HG02840 (cell line): ENCODE measurements at regions not wholly inside any gene's neighbourhood (a gene's known extent, or its start where the extent isn't known, plus 50 kb on each side); places are given as distances from the start of the nearest gene placed in this dataset.

Experiments used
- ATAC-seq: cut with Tn5 transposase; IDR thresholded peaks from one replicate; pipeline ENCODE4 v1.9.1; 2021; ENCODE audit warnings: mild to moderate bottlenecking, moderate library complexity, moderate number of reproducible peaks; ENCODE audit not compliant: unreplicated experiment, low FRiP score

GRCh38 chr14:56494167-56494566 lies 85.4 kb upstream of the TMEM260 start:
- no peak for ATAC-seq

DNA sequence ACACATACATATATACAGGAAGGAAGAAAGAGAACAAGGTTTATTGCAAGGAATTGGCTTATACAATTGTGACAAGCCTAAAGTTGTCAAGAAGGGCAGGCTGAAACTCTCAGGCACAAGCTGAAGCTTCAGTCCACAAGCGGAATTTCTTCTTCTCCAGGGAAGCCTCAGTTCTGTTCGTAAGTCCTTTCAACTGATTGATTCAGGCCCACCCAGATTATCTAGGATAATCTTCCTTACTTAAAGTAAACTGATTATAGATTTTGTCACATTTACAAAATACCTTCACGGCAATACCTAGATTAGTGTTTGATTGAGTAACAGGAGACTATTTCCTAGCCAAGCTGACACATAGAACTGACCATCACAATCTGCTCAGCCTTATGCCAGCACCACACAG lies 81.5 kb upstream of the TMEM260 start:
- no peak for ATAC-seq

DNA sequence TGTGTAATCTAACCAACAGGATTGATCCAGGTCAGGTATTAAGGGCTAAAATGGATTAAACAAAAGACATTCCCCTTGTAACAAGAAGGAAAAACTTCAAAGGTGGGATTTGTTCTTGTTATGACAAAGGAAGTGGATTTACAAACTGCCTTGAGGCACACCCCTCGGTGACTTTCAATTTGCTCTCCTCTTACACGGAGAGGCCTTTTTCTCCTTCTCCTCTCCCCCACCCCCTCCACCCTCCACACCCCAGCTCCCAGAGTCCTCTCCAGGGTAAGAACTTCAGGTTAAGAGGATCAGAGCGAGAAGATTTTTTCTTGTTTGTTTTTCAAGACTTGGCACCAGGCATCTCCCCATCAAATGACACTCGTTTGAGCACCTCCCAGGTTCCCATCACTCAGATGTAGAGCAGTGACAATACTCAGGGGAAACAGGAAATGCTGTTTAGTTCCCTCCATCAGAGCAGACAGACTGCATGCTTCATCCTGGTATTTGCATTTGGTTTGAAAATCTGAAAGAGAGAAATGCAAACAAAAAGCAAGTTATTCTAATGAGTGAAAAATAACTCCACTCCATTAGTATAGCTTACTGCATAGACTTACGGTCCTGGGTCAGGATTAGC lies 77.6 kb upstream of the TMEM260 start:
- ATAC-seq = no peak

DNA sequence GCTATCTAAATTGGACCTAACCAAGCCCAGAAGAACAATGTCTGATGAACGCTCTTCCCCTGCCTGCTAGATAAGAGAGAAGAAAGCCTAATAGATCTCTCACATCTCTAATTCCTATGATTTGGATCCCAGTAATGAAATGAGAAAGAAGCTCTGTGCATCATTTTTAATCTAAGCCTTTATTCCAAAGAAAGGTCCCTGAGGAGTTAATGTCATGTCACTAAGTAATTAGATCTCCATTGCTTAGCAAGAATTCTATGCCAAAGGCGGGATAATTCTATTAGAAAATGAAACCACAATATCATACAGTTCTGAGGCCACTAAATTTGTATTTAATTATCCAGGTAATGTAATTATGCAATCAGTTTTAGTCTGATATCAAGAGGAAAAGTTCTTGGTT lies 74.2 kb upstream of the TMEM260 start:
- ATAC-seq = no peak

DNA sequence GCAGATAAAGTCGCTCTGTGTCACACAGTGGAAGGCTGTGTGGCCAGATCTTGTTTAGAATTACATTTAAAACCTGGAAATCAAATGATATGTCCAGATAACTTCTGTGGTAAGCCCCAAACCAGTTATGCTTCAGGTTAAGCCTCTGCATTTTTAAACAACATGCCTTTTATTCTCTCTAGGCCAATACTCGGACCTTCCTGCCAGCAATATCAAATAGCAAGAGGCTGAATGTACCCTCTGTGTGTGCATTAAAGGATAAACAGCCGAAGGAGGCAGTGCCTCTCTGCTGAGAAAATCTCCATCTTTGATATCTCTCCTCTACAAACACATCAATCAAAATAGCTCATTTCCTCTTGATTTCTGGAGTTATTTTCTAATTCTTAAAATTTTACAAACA lies 67.1 kb upstream of the TMEM260 start:
- ATAC-seq = no peak

GRCh38 chr14:56514663-56515371 lies 64.8 kb upstream of the TMEM260 start:
- ATAC-seq = no peak

DNA sequence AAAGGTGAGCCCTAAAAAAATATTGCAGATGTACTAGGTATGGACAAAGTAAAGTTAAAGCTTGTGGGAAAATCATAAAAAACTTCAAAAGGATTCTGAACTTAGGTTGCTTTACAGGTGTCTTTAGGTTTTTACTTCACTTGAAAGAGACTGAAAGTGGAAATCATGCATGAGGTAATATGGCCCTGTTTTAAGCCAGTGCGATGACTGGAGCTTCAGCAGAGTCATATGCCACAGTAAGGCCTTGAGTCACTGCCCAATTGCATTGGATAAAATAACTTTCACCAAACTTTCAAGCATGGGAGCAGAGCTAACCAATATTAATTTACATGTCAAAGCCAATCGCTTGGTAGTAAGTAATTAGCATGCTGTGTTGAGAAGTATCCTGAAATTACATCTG lies 63.9 kb upstream of the TMEM260 start:
- ATAC-seq = no peak

DNA sequence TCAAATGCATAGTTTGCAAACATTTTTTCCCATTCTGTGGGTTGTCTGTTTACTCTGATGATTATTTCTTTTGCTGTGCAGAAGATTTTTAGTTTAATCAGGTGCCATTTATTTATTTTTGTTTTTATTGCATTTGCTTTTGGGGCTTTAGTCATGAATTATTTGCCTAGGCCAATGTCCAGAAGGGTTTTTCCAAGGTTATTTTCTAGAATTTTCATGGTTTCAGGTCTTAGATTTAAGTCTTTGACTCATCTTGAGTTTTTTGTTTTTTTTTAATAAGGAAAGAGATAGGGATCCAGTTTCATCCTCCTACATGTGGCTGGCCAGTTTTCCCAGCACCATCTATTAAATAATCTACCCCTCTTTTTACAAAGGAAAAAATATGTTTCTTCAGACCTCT lies 57.2 kb upstream of the TMEM260 start:
- no peak for ATAC-seq

DNA sequence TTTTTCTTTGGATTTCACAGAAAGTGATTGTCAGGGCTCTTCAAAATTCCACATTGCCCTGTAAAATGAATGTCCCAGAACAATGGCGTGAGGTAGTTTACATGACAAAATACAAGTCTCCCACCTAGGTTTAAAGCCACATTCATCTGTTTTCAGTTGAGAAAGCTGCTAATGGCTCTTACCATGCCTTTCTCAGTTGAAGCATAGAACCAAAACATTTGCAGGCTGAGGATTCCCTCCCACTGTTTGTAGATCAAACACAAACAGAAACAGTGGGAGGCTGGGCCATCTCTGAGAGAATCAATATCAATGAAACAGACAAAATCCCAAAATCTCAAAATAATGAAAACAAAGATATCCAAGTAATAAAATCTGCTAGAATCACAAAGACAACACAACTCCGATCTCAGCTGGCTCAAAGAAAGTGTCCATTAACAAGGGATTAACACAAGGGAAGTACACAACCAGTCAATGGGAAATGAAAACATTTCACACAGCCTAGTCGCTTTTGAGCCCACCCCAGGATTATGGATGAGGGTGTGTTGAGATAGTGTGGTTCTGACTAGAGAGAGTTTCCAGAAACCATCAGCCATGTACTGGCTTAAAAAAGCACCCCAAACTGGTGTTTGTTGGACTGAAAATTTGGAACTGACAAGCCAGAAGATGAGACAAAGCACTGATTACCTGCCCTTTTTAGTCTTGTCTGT lies 54.5 kb upstream of the TMEM260 start:
- ATAC-seq = no peak

DNA sequence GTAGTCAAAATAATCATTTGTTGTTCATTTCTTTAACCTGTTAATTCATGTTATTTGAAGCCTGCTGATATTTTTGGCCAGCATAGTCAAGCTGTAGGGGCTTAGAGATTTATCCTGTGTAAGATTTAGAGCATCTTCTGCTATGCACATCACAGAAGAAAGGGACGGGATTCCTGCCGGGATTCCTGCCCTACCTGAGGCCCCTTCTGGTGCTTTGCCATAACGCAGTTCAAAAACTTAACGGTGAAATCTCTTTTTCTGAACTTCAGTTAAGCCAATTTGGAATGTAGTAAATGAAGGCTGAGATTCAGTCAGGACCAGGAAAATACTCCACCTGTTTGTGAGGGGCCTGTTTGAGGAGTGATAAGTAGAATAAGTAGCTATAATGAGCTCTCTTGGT lies 50.7 kb upstream of the TMEM260 start:
- ATAC-seq = no peak
